Endodermal cell (in vitro differentiated cells): ENCODE measurements at regions not wholly inside any gene's neighbourhood (a gene's known extent, or its start where the extent isn't known, plus 50 kb on each side); places are given as distances from the start of the nearest gene placed in this dataset.
A peak's percentile ranks its signal among the peaks of the same experiment; 100 is the strongest.

Source experiments
- DNase-seq: peaks from one replicate; pipeline ENCODE4 v3.0.0-alpha.2; 2017
- H3K27ac ChIP-seq: 2 replicates; pipeline ENCODE4 v1.5.1; 2013; ENCODE audit warnings: mild to moderate bottlenecking, low read depth, low read length, moderate library complexity
- H3K27me3 ChIP-seq: 2 replicates; pipeline ENCODE4 v1.6.1; 2013; ENCODE audit warnings: mild to moderate bottlenecking, low read length, moderate library complexity; ENCODE audit not compliant: insufficient read depth, control insufficient read depth, poor library complexity, severe bottlenecking
- H3K36me3 ChIP-seq: 2 replicates; pipeline ENCODE4 v1.7.0; 2013; ENCODE audit warnings: mild to moderate bottlenecking, low read length, moderate library complexity; ENCODE audit not compliant: control insufficient read depth, insufficient read depth
- H3K4me1 ChIP-seq: one replicate; pipeline ENCODE4 v1.7.0; 2013; ENCODE audit warnings: low read length; ENCODE audit not compliant: control insufficient read depth, insufficient read depth
- H3K4me3 ChIP-seq: 2 replicates; pipeline ENCODE4 v1.5.1; 2013; ENCODE audit warnings: mild to moderate bottlenecking, low read length, moderate library complexity
- H3K9ac ChIP-seq: 2 replicates; pipeline ENCODE4 v1.6.1; 2013; ENCODE audit warnings: mild to moderate bottlenecking, low read length, moderate library complexity; ENCODE audit not compliant: poor library complexity, severe bottlenecking; ENCODE audit errors: extremely low read depth
- H3K9me3 ChIP-seq: 2 replicates; pipeline ENCODE4 v1.6.1; 2013; ENCODE audit warnings: mild to moderate bottlenecking, low read length, moderate library complexity; ENCODE audit not compliant: control insufficient read depth
- H3K27ac Mint-ChIP-seq: 2 replicates; pipeline ENCODE4 v1.8.0; 2020; ENCODE audit warnings: mixed read lengths
- H3K27me3 Mint-ChIP-seq: 2 replicates; pipeline ENCODE4 v1.8.0; 2021; ENCODE audit warnings: mild to moderate bottlenecking, mixed read lengths; ENCODE audit not compliant: insufficient read depth
- H3K36me3 Mint-ChIP-seq: 2 replicates; pipeline ENCODE4 v1.8.0; 2020; ENCODE audit warnings: low read depth, mixed read lengths
- H3K4me1 Mint-ChIP-seq: 2 replicates; pipeline ENCODE4 v1.8.0; 2020; ENCODE audit warnings: mixed read lengths
- H3K4me3 Mint-ChIP-seq: 2 replicates; pipeline ENCODE4 v1.8.0; 2020; ENCODE audit warnings: mild to moderate bottlenecking, moderate library complexity, mixed read lengths
- H3K9me3 Mint-ChIP-seq: 2 replicates; pipeline ENCODE4 v1.8.0; 2020; ENCODE audit warnings: mild to moderate bottlenecking, mixed read lengths
- CTCF ChIP-seq: fragments of 200-600 bp; sonication (generic); conservative IDR thresholded peaks from 2 replicates; pipeline ENCODE4 v1.5.0; 2021; ENCODE audit warnings: antibody characterized with exemption, mild to moderate bottlenecking
- WGBS, 2 experiments: methylation state at CpG; one replicate each; pipeline versions ENCODE4 v1.1.5 to v1.1.7; 2013; ENCODE audit warnings: missing lambda C conversion rate in 2 of 2, mixed read lengths in 1 of 2; ENCODE audit not compliant: insufficient coverage in 1 of 2, insufficient read length in 1 of 2; 5-methylcytosine and 5-hydroxymethylcytosine counted together

- H3K4me1 ChIP-seq, result no peaks in the 10 kb centered on the region
- 100% methylated on average over 1 of the region's 2 CpGs; no CpG with 5 or more reads in 1 of the 2 experiments for WGBS, 2 experiments
- Mint-ChIP-seq H3K27me3 (no peaks in the 10 kb centered on the region), H3K4me1 (peaks cover 4% of the 10 kb centered on the region), H3K27ac (no peak overlapping the region), H3K9me3 (peaks cover 4% of the 10 kb centered on the region), H3K4me3 (no peak overlapping the region), H3K36me3 (peaks cover 2% of the 10 kb centered on the region)
- DNase-seq, result no peak
- no peaks in the 10 kb centered on the region for H3K27me3 ChIP-seq
- H3K9me3 ChIP-seq, result peaks cover 5% of the 10 kb centered on the region
- no peak overlapping the region for H3K27ac ChIP-seq
- no peak overlapping the region for H3K4me3 ChIP-seq
- no peak for TF ChIP-seq CTCF
- no peak overlapping the region for H3K9ac ChIP-seq
- H3K36me3 ChIP-seq, result no peaks in the 10 kb centered on the region
These were observed 801.1 kb upstream of the CXADR start for GRCh38 chr21:16711757-16712156.

GRCh38 chr21:16713331-16714117 is 799.3 kb upstream of the CXADR start:
- Histone ChIP-seq H3K9ac (no peak overlapping the region), H3K4me3 (no peak overlapping the region), H3K36me3 (no peaks in the 10 kb centered on the region), H3K27me3 (no peaks in the 10 kb centered on the region), H3K4me1 (no peaks in the 10 kb centered on the region), H3K9me3 (peaks cover 18% of the 10 kb centered on the region), H3K27ac (no peak overlapping the region)
- no peak for DNase-seq
- Mint-ChIP-seq H3K36me3 (peaks cover 7% of the 10 kb centered on the region), H3K9me3 (peaks cover 14% of the 10 kb centered on the region), H3K4me1 (peaks cover 4% of the 10 kb centered on the region), H3K4me3 (no peak overlapping the region), H3K27me3 (no peaks in the 10 kb centered on the region), H3K27ac (no peak overlapping the region)
- 82 to 90% methylated on average over 3 to 4 of the region's 4 CpGs for WGBS, 2 experiments
- TF ChIP-seq CTCF, result no peak

GRCh38 chr21:16740511-16740910 is 772.3 kb upstream of the CXADR start:
- no peak for TF ChIP-seq CTCF
- Histone ChIP-seq H3K4me1 (no peaks in the 10 kb centered on the region), H3K9ac (no peak overlapping the region), H3K27ac (peak overlapping the region; percentile 93), H3K27me3 (no peaks in the 10 kb centered on the region), H3K9me3 (no peaks in the 10 kb centered on the region), H3K4me3 (no peak overlapping the region), H3K36me3 (no peaks in the 10 kb centered on the region)
- Mint-ChIP-seq H3K27ac (no peak overlapping the region), H3K36me3 (no peaks in the 10 kb centered on the region), H3K27me3 (no peaks in the 10 kb centered on the region), H3K9me3 (no peaks in the 10 kb centered on the region), H3K4me1 (no peaks in the 10 kb centered on the region), H3K4me3 (no peak overlapping the region)
- 90 to 95% methylated on average over 7 to 8 of the region's 8 CpGs for WGBS, 2 experiments
- no peak for DNase-seq
